H9 (cell line): ENCODE measurements at regions not wholly inside any gene's neighbourhood (a gene's known extent, or its start where the extent isn't known, plus 50 kb on each side); places are given as distances from the start of the nearest gene placed in this dataset.

Experiments used
- DNase-seq: peaks from one replicate; pipeline ENCODE4 v3.0.0-alpha.2; 2017
- H2AFZ ChIP-seq: one replicate; pipeline ENCODE4 v1.6.1; 2013; ENCODE audit warnings: mild to moderate bottlenecking, low read length, control low read depth, moderate library complexity
- H2AK5ac ChIP-seq: 2 replicates; pipeline ENCODE4 v1.6.1; 2013; ENCODE audit warnings: low read length, control low read depth, mixed read lengths; ENCODE audit not compliant: insufficient read length
- H2BK120ac ChIP-seq: one replicate; pipeline ENCODE4 v1.6.1; 2013; ENCODE audit warnings: low read depth, mild to moderate bottlenecking, low read length, control low read depth, inconsistent platforms; ENCODE audit not compliant: poor library complexity, severe bottlenecking
- H2BK12ac ChIP-seq: 2 replicates; pipeline ENCODE4 v1.6.1; 2013; ENCODE audit warnings: low read length, control low read depth, mixed read lengths, low read depth; ENCODE audit not compliant: insufficient read length
- H2BK15ac ChIP-seq: 2 replicates; pipeline ENCODE4 v1.6.1; 2013; ENCODE audit warnings: low read depth, low read length, control low read depth
- H2BK20ac ChIP-seq: one replicate; pipeline ENCODE4 v1.6.1; 2013; ENCODE audit warnings: low read depth, mild to moderate bottlenecking, low read length, control low read depth, inconsistent platforms; ENCODE audit not compliant: poor library complexity, severe bottlenecking
- H2BK5ac ChIP-seq: 2 replicates; pipeline ENCODE4 v1.6.1; 2013; ENCODE audit warnings: low read length, control low read depth, mixed read lengths; ENCODE audit not compliant: insufficient read length
- H3K14ac ChIP-seq: 2 replicates; pipeline ENCODE4 v1.6.1; 2013; ENCODE audit warnings: low read length, control low read depth; ENCODE audit not compliant: insufficient read depth
- H3K18ac ChIP-seq: 2 replicates; pipeline ENCODE4 v1.6.1; 2013; ENCODE audit warnings: low read depth, mild to moderate bottlenecking, mixed read lengths, low read length, control low read depth; ENCODE audit not compliant: insufficient read length
- H3K23ac ChIP-seq: 2 replicates; pipeline ENCODE4 v1.6.1; 2013; ENCODE audit warnings: low read length, control low read depth, mixed read lengths, low read depth; ENCODE audit not compliant: insufficient read length
- H3K23me2 ChIP-seq: 2 replicates; pipeline ENCODE4 v1.6.1; 2013; ENCODE audit warnings: low read depth, mild to moderate bottlenecking, mixed read lengths, low read length, control low read depth; ENCODE audit not compliant: insufficient read length, poor library complexity, severe bottlenecking
- H3K27ac ChIP-seq: 2 replicates; pipeline ENCODE4 v1.5.1; 2013; ENCODE audit warnings: low read length, control low read depth, mixed read lengths, low read depth; ENCODE audit not compliant: insufficient read length
- H3K27me3 ChIP-seq: 2 replicates; pipeline ENCODE4 v1.6.1; 2013; ENCODE audit warnings: low read length, control low read depth, inconsistent platforms; ENCODE audit not compliant: insufficient read depth
- H3K4ac ChIP-seq: 2 replicates; pipeline ENCODE4 v1.6.1; 2013; ENCODE audit warnings: low read depth, mild to moderate bottlenecking, control low read depth, inconsistent platforms, low read length, moderate library complexity
- H3K4me1 ChIP-seq: 2 replicates; pipeline ENCODE4 v1.6.1; 2013; ENCODE audit warnings: low read length, control low read depth, inconsistent platforms; ENCODE audit not compliant: insufficient read depth
- H3K4me2 ChIP-seq: 2 replicates; pipeline ENCODE4 v1.6.1; 2013; ENCODE audit warnings: low read length, control low read depth, mixed read lengths; ENCODE audit not compliant: insufficient read length, insufficient read depth
- H3K56ac ChIP-seq: 2 replicates; pipeline ENCODE4 v1.6.1; 2013; ENCODE audit warnings: low read depth, mild to moderate bottlenecking, mixed read lengths, low read length, control low read depth; ENCODE audit not compliant: insufficient read length
- H3K79me1 ChIP-seq: 2 replicates; pipeline ENCODE4 v1.6.1; 2013; ENCODE audit warnings: low read depth, mild to moderate bottlenecking, moderate library complexity, low read length, control low read depth, inconsistent platforms; ENCODE audit not compliant: insufficient read depth, poor library complexity, severe bottlenecking
- H3K79me2 ChIP-seq: 2 replicates; pipeline ENCODE4 v1.6.1; 2013; ENCODE audit warnings: low read length, control low read depth, inconsistent platforms; ENCODE audit not compliant: insufficient read depth
- H3K9ac ChIP-seq: 2 replicates; pipeline ENCODE4 v1.6.1; 2013; ENCODE audit warnings: low read length, control low read depth, mixed read lengths; ENCODE audit not compliant: insufficient read length; ENCODE audit errors: extremely low read depth
- H3K9me3 ChIP-seq: one replicate; pipeline ENCODE4 v1.6.1; 2013; ENCODE audit warnings: low read depth, low read length, inconsistent platforms; ENCODE audit not compliant: control insufficient read depth
- H3T11ph ChIP-seq: one replicate; pipeline ENCODE4 v1.6.1; 2013; ENCODE audit warnings: mild to moderate bottlenecking, low read length, control low read depth, inconsistent platforms
- H4K20me1 ChIP-seq: one replicate; pipeline ENCODE4 v1.6.1; 2013; ENCODE audit not compliant: control insufficient read depth, insufficient read length, insufficient read depth
- H4K5ac ChIP-seq: 2 replicates; pipeline ENCODE4 v1.6.1; 2013; ENCODE audit warnings: low read depth, mild to moderate bottlenecking, mixed read lengths, low read length, control low read depth; ENCODE audit not compliant: insufficient read length
- H4K8ac ChIP-seq: replicated peaks from 2 replicates; pipeline ENCODE4 v1.6.1; 2013; ENCODE audit warnings: low read length, control low read depth, mixed read lengths, low read depth; ENCODE audit not compliant: insufficient read length
- H4K91ac ChIP-seq: 2 replicates; pipeline ENCODE4 v1.6.1; 2013; ENCODE audit warnings: low read depth, mild to moderate bottlenecking, moderate library complexity, mixed read lengths, low read length, control low read depth; ENCODE audit not compliant: insufficient read length
- H3K27ac Mint-ChIP-seq, 3 experiments: 2 replicates in 2 of 3; 3 replicates in 1 of 3; pipeline ENCODE4 v1.8.0; 2020 to 2021; ENCODE audit warnings: mixed read lengths in 3 of 3, mild to moderate bottlenecking in 1 of 3, moderate library complexity in 1 of 3
- H3K27me3 Mint-ChIP-seq: 2 replicates; pipeline ENCODE4 v1.8.0; 2021; ENCODE audit warnings: low read depth, mild to moderate bottlenecking, moderate library complexity, mixed read lengths
- H3K36me3 Mint-ChIP-seq, 3 experiments: 2 replicates in 2 of 3; 3 replicates in 1 of 3; pipeline ENCODE4 v1.8.0; 2020 to 2021; ENCODE audit warnings: low read depth in 3 of 3, mixed read lengths in 3 of 3; ENCODE audit not compliant: insufficient read depth in 1 of 3
- H3K4me1 Mint-ChIP-seq, 2 experiments: 2 replicates each; pipeline ENCODE4 v1.8.0; 2020; ENCODE audit warnings: mixed read lengths in 2 of 2
- H3K4me3 Mint-ChIP-seq, 2 experiments: 2 replicates in 1 of 2; 3 replicates in 1 of 2; pipeline ENCODE4 v1.8.0; 2020 to 2021; ENCODE audit warnings: mild to moderate bottlenecking in 2 of 2, mixed read lengths in 2 of 2, moderate library complexity in 1 of 2
- H3K9me3 Mint-ChIP-seq, 2 experiments: 2 replicates in 1 of 2; 3 replicates in 1 of 2; pipeline ENCODE4 v1.8.0; 2020; ENCODE audit warnings: mild to moderate bottlenecking in 2 of 2, mixed read lengths in 2 of 2, moderate library complexity in 1 of 2
- WGBS: extraction: QIAGEN DNeasy Blood & Tissue Kit; methylation state at CpG from one replicate; pipeline ENCODE4 v1.1.7; 2013; ENCODE audit warnings: missing lambda C conversion rate, low lambda C conversion rate, mixed read lengths; ENCODE audit not compliant: insufficient read length; ENCODE audit errors: extremely low coverage; 5-methylcytosine and 5-hydroxymethylcytosine counted together
- TF ChIP-seq, protein P1 (sequence below): fragments of 200-600 bp; sonication (generic); conservative IDR thresholded peaks from 3 replicates; pipeline ENCODE4 v1.8.0; 2021; ENCODE audit warnings: antibody characterized with exemption, mild to moderate bottlenecking

DNA sequence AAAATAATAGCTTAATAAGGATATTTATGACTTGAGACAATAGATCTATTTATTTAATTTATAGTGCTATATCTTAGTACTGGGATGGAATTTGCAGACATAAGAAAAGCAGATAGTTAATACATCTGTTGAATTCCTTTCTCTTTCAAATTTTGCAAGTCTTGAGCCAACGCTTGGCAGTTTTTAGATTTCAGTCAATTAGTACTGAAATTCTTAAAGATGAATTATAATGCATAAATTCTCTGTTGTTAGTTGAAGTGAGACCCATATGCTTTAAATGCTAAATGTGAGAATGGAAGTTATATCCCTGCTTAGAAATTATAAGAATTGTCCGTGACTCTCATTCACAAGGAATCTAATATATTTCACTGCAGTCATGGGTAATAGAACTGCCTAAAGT is 225.1 kb upstream of the ADGRB3 start:
- no peaks in the 10 kb centered on the region for H3K27me3 ChIP-seq
- H2AFZ ChIP-seq: no peak overlapping the region
- H3T11ph ChIP-seq: no peak overlapping the region
- H2BK120ac ChIP-seq: no peak overlapping the region
- no peak overlapping the region for H3K14ac ChIP-seq
- no peak for DNase-seq
- H2BK15ac ChIP-seq: no peak overlapping the region
- H4K8ac ChIP-seq: no peak overlapping the region
- no peak overlapping the region for H2BK20ac ChIP-seq
- H4K91ac ChIP-seq: no peak overlapping the region
- no peaks in the 10 kb centered on the region for H4K20me1 ChIP-seq
- no peaks in the 10 kb centered on the region for H3K27me3 Mint-ChIP-seq
- no peak overlapping the region for H2BK5ac ChIP-seq
- H3K4ac ChIP-seq: no peak overlapping the region
- H3K9me3 Mint-ChIP-seq: no peaks in the 10 kb centered on the region
- H3K4me3 Mint-ChIP-seq: no peak overlapping the region
- no peaks in the 10 kb centered on the region for H3K4me1 ChIP-seq
- WGBS: no CpG with 5 or more reads among the region's 2 CpGs
- H3K79me2 ChIP-seq: no peaks in the 10 kb centered on the region
- H3K79me1 ChIP-seq: no peaks in the 10 kb centered on the region
- TF ChIP-seq, protein P1, sequence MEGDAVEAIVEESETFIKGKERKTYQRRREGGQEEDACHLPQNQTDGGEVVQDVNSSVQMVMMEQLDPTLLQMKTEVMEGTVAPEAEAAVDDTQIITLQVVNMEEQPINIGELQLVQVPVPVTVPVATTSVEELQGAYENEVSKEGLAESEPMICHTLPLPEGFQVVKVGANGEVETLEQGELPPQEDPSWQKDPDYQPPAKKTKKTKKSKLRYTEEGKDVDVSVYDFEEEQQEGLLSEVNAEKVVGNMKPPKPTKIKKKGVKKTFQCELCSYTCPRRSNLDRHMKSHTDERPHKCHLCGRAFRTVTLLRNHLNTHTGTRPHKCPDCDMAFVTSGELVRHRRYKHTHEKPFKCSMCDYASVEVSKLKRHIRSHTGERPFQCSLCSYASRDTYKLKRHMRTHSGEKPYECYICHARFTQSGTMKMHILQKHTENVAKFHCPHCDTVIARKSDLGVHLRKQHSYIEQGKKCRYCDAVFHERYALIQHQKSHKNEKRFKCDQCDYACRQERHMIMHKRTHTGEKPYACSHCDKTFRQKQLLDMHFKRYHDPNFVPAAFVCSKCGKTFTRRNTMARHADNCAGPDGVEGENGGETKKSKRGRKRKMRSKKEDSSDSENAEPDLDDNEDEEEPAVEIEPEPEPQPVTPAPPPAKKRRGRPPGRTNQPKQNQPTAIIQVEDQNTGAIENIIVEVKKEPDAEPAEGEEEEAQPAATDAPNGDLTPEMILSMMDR: no peak
- H3K56ac ChIP-seq: no peak overlapping the region
- no peak overlapping the region for H4K5ac ChIP-seq
- H3K27ac ChIP-seq: no peak overlapping the region
- no peak overlapping the region for H3K18ac ChIP-seq
- no peaks in the 10 kb centered on the region for H3K23me2 ChIP-seq
- H3K4me1 Mint-ChIP-seq: no peaks in the 10 kb centered on the region
- no peak overlapping the region for H2AK5ac ChIP-seq
- no peak overlapping the region for H3K23ac ChIP-seq
- H3K9ac ChIP-seq: no peak overlapping the region
- H3K4me2 ChIP-seq: no peak overlapping the region
- no peaks in the 10 kb centered on the region for H3K36me3 Mint-ChIP-seq
- H3K9me3 ChIP-seq: no peaks in the 10 kb centered on the region
- no peak overlapping the region for H3K27ac Mint-ChIP-seq
- no peak overlapping the region for H2BK12ac ChIP-seq
